Hepatocyte (in vitro differentiated cells): ENCODE measurements at regions not wholly inside any gene's neighbourhood (a gene's known extent, or its start where the extent isn't known, plus 50 kb on each side); places are given as distances from the start of the nearest gene placed in this dataset.

Experiments
- DNase-seq: peaks from one replicate; pipeline ENCODE4 v3.0.0-alpha.2; 2016; ENCODE audit warnings: low spot score
- H2AFZ ChIP-seq: fragments of 200-600 bp; sonication (generic); 2 replicates; pipeline ENCODE4 v1.6.0; 2016; ENCODE audit warnings: antibody characterized with exemption, mild to moderate bottlenecking
- H3K27ac ChIP-seq: fragments of 200-600 bp; sonication (generic); 2 replicates; pipeline ENCODE4 v1.5.1; 2016; ENCODE audit warnings: mild to moderate bottlenecking
- H3K27me3 ChIP-seq: fragments of 200-600 bp; sonication (generic); 2 replicates; pipeline ENCODE4 v1.6.1; 2016
- H3K36me3 ChIP-seq: fragments of 200-600 bp; sonication (generic); replicated peaks from 2 replicates; pipeline ENCODE4 v1.5.1; 2016; ENCODE audit warnings: low read depth; ENCODE audit not compliant: insufficient read depth
- H3K4me1 ChIP-seq: fragments of 200-600 bp; sonication (generic); 2 replicates; pipeline ENCODE4 v1.5.1; 2016; ENCODE audit warnings: mild to moderate bottlenecking, moderate library complexity; ENCODE audit not compliant: insufficient read depth
- H3K4me2 ChIP-seq: fragments of 200-600 bp; sonication (generic); 2 replicates; pipeline ENCODE4 v1.6.0; 2016
- H3K4me3 ChIP-seq: fragments of 200-600 bp; sonication (generic); 2 replicates; pipeline ENCODE4 v1.5.1; 2016; ENCODE audit warnings: mild to moderate bottlenecking
- H3K79me2 ChIP-seq: fragments of 200-600 bp; sonication (generic); 2 replicates; pipeline ENCODE4 v1.6.0; 2017; ENCODE audit warnings: mild to moderate bottlenecking
- H3K9me2 ChIP-seq: fragments of 200-600 bp; sonication (generic); replicated peaks from 2 replicates; pipeline ENCODE4 v1.6.0; 2017; ENCODE audit warnings: mild to moderate bottlenecking; ENCODE audit not compliant: insufficient read depth
- H3K9me3 ChIP-seq: fragments of 200-600 bp; sonication (generic); 2 replicates; pipeline ENCODE4 v1.5.1; 2016; ENCODE audit warnings: low read depth, mild to moderate bottlenecking
- H4K20me1 ChIP-seq: fragments of 200-600 bp; sonication (generic); 2 replicates; pipeline ENCODE4 v1.6.0; 2016; ENCODE audit warnings: mild to moderate bottlenecking; ENCODE audit not compliant: insufficient read depth, poor library complexity, severe bottlenecking
- CTCF ChIP-seq: fragments of 200-600 bp; sonication (generic); IDR thresholded peaks from 2 replicates; pipeline ENCODE4 v1.5.1; 2016; ENCODE audit warnings: antibody characterized with exemption, mild to moderate bottlenecking; ENCODE audit not compliant: poor library complexity
- EZH2 ChIP-seq: fragments of 200-600 bp; sonication (generic); IDR thresholded peaks from 2 replicates; pipeline ENCODE4 v1.6.1; 2016; ENCODE audit warnings: antibody characterized with exemption, mild to moderate bottlenecking, borderline replicate concordance
- EZH2phosphoT487 ChIP-seq: fragments of 200-600 bp; sonication (generic); IDR thresholded peaks from one replicate; pipeline ENCODE4 v1.6.1; 2018; ENCODE audit warnings: antibody characterized with exemption, mild to moderate bottlenecking, low read depth, moderate library complexity; ENCODE audit not compliant: unreplicated experiment, severe bottlenecking
- WGBS: methylation state at CpG from one replicate; pipeline ENCODE4 v1.1.6; 2016; ENCODE audit warnings: low lambda C conversion rate; ENCODE audit errors: missing lambda C conversion rate; 5-methylcytosine and 5-hydroxymethylcytosine counted together

DNA sequence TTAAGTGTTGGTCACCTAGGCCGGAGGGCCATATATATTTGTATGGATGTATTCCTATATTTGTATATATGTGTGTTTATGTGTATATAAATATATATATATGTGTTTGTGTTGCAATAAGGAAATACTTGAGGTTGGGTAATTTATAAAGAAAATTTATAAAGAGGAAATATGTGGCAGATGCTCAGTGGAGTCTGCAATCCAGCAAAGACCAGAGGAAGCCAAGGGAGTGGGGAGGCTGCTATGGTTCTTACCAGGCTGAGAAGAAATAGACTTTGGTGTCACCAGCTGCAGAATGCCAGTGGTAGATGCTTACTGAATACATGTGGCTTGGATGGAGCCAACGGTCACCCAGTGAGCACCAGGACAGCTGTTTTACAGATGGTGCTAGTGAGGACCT is 97.4 kb upstream of the ELOVL5 start:
- Histone ChIP-seq H3K9me3 (no peaks in the 10 kb centered on the region), H3K9me2 (no peaks in the 10 kb centered on the region), H3K27me3 (no peaks in the 10 kb centered on the region), H3K79me2 (no peaks in the 10 kb centered on the region), H3K27ac (no peak overlapping the region), H3K36me3 (no peaks in the 10 kb centered on the region), H3K4me2 (no peak overlapping the region), H2AFZ (no peak overlapping the region), H4K20me1 (no peaks in the 10 kb centered on the region), H3K4me1 (no peaks in the 10 kb centered on the region), H3K4me3 (no peak overlapping the region)
- TF ChIP-seq CTCF, result no peak
- 92% methylated on average over 2 of the region's 2 CpGs for WGBS
- no peak for DNase-seq

DNA sequence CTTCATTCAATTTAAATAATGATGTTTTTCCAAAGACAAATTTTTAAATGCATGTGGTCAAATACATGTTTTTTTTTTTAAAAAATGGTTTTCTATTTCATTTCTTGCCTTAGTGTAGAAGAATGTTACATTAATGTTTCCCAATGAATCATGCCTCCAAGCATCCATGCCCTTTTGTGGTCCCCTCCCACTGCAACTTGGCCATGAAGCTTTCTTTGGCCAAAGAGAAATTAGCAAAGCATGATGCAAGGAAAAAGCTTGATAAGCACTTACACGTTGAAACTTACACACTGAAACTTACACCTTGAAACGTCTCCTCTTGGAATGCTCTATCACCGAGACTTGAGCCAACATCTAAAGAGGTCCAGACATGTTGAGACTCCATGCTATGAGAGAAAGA is 93.0 kb upstream of the ELOVL5 start:
- no peaks in the 10 kb centered on the region for H3K27me3 ChIP-seq
- no peaks in the 10 kb centered on the region for H4K20me1 ChIP-seq
- no peak overlapping the region for H3K27ac ChIP-seq
- H3K9me2 ChIP-seq, result no peaks in the 10 kb centered on the region
- DNase-seq, result no peak
- no peaks in the 10 kb centered on the region for H3K9me3 ChIP-seq
- WGBS, result 91% methylated on average over 3 of the region's 3 CpGs
- peaks cover 4% of the 10 kb centered on the region for H3K4me1 ChIP-seq
- no peak overlapping the region for H3K4me3 ChIP-seq
- no peaks in the 10 kb centered on the region for H3K79me2 ChIP-seq
- TF ChIP-seq EZH2, result no peak
- TF ChIP-seq CTCF, result no peak
- TF ChIP-seq EZH2phosphoT487, result no peak
- no peaks in the 10 kb centered on the region for H3K36me3 ChIP-seq
- no peak overlapping the region for H3K4me2 ChIP-seq
- no peak overlapping the region for H2AFZ ChIP-seq

DNA sequence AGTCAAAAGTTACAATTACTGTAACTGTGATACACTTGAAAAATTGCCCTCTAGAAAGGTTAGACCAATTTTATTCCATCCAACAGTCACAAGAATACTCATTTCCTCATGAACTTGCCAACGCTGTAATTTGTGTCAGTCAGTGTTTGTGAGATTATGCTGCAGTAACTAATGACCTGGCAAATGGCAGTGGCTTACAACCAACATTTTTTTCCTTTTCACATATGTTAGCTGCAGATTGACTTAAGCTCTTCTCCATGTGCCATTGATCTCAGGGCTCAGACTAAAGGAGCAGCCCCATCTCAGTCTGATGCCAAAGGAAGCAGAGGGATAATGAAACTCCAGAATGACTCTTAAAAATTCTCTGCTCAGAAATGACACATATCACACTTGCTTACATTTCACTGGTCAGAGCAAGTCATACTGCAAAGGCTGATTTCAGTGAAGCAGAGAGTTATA is 92.3 kb upstream of the ELOVL5 start:
- Histone ChIP-seq H3K79me2 (no peaks in the 10 kb centered on the region), H4K20me1 (no peaks in the 10 kb centered on the region), H2AFZ (no peak overlapping the region), H3K9me2 (no peaks in the 10 kb centered on the region), H3K4me3 (no peak overlapping the region), H3K27ac (no peak overlapping the region), H3K27me3 (no peaks in the 10 kb centered on the region), H3K4me1 (peaks cover 4% of the 10 kb centered on the region), H3K36me3 (no peaks in the 10 kb centered on the region), H3K4me2 (no peak overlapping the region), H3K9me3 (no peaks in the 10 kb centered on the region)
- DNase-seq, result no peak
- TF ChIP-seq EZH2phosphoT487 (no peak), EZH2 (no peak), CTCF (no peak)
- 75% methylated on average over 1 of the region's 1 CpG for WGBS

DNA sequence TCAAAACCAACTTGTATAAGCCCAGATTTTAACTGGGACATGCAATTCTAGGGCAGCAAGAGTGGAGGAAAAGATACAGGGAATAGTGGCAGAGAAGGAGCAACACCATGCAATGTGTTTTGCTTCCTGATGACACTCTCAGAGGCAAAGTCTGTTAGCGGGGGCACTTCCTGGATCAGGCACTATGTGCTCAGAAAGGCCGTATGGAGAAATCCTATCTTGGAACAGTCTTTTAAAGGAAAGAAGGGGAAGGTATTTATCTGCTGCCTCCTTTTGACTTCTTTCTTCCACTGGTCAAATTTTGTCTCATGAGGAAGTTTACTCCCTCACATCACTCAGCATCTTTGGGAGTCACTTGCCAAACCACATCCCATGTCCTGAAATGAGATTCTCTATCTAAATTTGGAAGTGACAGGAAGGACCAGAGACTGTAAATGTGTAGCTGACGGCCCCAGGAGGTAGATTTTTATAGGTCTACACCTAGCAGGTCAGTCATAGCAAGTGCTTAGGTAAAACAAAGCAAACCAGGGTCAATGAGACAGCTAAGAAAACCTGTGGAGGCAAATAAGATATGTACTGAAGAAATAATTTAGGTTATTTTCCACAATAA is 91.7 kb upstream of the ELOVL5 start:
- TF ChIP-seq EZH2 (no peak), CTCF (no peak), EZH2phosphoT487 (no peak)
- Histone ChIP-seq H4K20me1 (no peaks in the 10 kb centered on the region), H3K4me1 (peaks cover 4% of the 10 kb centered on the region), H3K79me2 (no peaks in the 10 kb centered on the region), H2AFZ (no peak overlapping the region), H3K36me3 (no peaks in the 10 kb centered on the region), H3K9me2 (no peaks in the 10 kb centered on the region), H3K27me3 (no peaks in the 10 kb centered on the region), H3K27ac (peak overlapping the region; percentile 31), H3K9me3 (no peaks in the 10 kb centered on the region), H3K4me2 (no peak overlapping the region), H3K4me3 (no peak overlapping the region)
- DNase-seq, result no peak
- WGBS, result 79% methylated on average over 3 of the region's 3 CpGs
